GM21737 (cell line): ENCODE measurements at regions not wholly inside any gene's neighbourhood (a gene's known extent, or its start where the extent isn't known, plus 50 kb on each side); places are given as distances from the start of the nearest gene placed in this dataset.
"Not testable (repeated sequence)": the region's sequence is repeated elsewhere in the genome, so short reads cannot be mapped to it uniquely, and the experiment has no call there.

Experiments used
- ATAC-seq: cut with Tn5 transposase; IDR thresholded peaks from one replicate; pipeline ENCODE4 v1.9.1; 2021; ENCODE audit warnings: mild to moderate bottlenecking, moderate library complexity; ENCODE audit not compliant: unreplicated experiment

DNA sequence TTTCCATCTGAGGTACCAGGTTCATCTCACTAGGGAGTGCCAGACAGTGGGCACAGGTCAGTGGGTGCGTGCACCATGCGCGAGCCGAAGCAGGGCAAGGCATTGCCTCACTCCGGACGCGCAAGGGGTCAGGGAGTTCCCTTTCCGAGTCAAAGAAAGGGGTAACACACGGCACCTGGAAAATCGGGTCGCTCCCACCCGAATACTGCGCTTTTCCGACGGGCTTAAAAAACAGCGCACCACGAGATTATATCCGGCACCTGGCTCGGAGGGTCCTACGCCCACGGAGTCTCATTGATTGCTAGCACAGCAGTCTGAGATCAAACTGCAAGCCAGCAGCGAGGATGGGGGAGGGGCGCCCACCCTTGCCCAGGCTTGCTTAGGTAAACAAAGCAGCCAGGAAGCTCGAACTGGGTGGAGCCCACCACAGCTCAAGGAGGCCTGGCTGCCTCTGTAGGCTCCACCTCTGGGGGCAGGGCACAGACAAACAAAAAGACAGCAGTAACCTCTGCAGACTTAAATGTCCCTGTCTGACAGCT lies 242.5 kb downstream of the CYLC2 start:
- not testable (repeated sequence) for ATAC-seq

DNA sequence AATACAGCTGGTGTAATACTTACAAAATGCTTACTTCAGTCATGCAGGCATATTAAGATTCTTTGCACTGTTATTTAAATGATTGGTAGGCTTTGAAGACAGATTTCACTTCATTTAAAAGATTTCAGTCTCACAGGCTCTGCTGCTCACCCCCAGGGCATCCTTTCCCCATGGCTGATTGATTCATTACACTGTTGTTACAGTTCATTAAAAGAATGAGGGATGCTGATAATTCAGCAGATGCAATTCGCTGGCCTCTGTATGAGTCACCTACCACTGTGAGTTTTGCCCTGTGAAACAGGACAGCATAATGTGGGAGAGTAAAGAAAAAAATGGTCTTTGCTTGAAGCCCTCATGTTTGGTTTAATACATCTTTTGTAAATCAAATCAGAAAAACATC lies 246.9 kb downstream of the CYLC2 start:
- no peak for ATAC-seq

DNA sequence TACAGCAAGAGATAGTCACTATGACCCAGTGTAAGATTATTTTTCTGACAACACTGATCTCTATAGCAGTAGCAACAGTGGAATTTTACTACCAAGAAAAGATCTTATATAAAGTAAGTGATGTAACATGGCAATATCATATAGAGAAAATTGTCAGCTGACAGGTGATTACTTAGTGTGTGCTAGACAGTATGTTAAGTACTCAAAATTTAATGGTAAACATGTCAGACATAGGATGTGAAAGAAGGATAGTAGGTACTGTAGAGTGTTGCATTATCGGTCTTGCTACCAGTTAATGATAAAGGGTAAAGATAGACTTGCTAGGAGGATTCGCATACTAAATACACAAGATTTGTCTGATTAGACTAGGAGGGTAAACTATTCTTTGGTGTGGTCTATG lies 247.4 kb downstream of the CYLC2 start:
- ATAC-seq, result no peak

DNA sequence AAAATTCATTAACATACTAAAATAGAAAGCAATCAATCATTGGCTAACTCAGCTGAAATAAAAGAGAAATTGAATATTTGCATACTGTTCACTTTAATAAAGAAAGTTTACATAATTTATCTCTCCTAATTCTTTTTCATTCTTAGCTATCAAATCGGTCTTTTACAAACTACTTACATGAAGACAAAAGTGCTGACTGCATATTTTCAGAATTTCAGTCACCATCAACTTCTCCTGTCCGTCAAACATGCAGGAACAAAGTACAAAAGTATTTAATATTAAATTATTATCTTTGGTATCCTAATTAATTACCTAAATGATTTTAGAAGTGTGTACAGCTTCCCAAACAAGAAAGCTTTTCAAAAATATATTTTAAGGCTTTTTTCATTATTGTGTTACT lies 248.4 kb downstream of the CYLC2 start:
- no peak for ATAC-seq

DNA sequence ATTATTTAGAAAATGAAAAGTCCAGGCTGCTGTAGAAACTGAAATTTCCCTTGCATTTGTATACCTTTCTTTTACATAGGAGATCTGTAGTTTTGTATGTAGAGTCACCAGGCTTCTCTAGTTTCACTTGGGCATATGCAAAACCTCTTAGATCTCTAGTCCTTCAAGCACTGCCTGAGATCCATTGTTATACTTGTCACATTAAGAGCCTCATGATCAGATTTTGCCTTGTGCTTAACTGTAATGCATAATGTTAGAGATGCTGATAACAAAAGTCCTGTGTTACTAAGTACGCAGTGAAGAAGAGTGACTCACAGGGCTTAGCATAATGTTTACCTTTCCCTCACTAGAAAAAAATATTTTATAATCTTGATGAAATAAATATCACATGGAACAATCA lies 250.2 kb downstream of the CYLC2 start:
- no peak for ATAC-seq

DNA sequence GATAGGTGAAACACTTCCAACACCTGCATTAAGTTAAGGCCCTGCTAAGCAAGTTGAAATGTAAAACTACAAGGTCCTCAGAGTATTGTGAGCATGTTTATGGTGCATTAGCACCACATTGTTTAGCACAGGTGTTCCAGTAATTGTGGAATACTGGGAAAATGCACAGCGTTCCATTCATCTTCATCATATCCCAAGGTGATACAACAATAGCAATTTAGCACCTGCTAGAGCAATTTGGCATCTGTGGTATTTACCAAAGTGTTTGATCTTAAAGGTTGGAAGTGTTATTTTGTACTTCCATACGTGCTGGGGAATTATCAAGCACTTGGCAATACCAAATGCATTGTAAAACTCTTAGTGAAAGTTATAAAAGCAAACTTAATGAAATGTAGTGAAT lies 266.8 kb downstream of the CYLC2 start:
- no peak for ATAC-seq

DNA sequence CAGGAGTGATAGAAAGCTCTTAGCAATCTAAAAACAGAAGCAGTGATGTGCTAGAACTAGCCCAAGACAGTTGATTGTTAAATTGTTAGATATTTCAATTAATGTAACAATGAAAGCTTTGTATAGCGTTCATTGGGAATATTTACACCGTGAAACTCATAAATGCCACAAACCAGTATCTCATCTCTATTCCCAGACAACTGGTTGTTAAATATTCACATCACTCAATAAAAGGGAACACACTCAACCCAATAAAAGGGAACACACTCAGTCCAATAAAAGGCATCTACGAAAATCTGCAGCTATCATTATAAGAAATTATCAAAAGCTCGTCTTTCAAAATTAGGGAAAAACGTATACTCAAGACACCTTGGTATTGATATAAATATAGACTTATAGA lies 270.9 kb downstream of the CYLC2 start:
- no peak for ATAC-seq

DNA sequence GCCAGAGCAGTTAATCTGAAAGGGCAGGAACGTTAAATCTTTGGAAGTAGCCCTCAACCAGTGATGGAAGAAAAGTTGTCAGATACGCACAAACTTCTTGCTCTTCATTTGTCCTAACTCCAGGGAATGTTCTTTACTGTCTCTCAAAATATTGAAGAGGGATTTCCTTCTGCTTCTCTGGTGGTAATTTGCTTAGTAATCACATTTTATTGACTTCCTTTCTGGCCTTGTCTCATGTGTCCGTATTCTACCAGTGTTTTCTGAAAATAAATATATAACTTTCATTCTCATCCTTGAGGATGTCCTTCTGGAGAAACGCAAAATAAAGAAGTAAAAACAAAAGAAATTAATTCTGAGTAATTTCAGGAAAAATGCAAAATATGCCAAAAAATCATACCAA lies 282.1 kb downstream of the CYLC2 start:
- no peak for ATAC-seq

DNA sequence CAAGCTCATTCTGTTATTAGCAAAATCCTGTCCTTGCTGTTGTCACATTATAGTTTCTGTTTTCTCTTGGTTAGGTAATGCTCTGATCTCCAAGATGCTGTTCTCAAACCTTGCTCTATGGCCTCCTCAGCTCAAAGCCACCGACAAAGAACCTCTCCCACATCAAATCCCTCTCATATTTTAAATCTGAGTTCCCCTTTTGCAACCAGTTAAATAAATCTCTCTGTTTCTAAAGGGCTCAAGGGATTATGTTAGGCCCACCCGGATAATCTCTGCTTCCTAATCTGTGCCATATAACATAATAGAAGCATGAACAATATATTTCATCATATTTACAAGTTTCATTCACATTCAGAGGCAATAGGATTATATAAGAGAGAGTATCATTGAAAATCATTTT lies 286.0 kb downstream of the CYLC2 start:
- no peak for ATAC-seq

DNA sequence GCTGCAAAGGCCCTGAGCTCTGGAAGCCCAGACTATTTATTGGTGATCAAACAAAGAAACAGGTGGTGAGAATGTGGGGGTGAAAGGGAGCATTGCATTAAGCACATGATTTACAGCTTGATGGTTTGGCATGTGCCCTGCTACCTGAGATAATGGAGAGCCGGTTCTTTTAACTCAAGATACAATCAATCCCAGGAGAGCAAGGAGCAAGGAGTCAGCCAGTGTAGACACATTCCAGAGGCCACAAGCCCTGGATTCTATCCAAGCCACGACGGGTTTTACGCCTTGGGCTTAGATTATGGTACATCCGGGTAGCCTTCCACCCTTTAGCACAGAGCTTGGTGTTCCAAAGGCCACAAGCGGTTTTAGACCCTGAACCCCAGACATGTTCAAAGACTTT lies 292.2 kb downstream of the CYLC2 start:
- no peak for ATAC-seq

DNA sequence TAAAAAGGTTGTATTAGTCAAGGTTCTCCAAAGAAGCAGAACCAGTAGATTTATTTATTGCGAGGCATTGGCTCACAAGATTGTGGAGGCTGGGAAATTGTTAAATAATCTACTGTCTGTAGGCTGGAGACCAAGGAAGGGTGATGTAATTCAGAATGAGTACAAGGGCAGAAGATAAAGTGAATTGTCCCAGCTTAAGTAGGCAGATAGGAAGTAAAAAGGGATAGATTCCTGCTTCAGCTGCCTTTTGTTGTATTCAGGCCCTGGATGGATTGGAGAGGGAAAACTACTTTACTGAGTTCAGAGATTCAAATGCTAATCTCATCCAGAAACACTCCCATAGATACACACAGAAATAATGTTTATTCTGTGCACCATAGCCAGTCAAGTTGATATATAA lies 301.1 kb downstream of the CYLC2 start:
- no peak for ATAC-seq

DNA sequence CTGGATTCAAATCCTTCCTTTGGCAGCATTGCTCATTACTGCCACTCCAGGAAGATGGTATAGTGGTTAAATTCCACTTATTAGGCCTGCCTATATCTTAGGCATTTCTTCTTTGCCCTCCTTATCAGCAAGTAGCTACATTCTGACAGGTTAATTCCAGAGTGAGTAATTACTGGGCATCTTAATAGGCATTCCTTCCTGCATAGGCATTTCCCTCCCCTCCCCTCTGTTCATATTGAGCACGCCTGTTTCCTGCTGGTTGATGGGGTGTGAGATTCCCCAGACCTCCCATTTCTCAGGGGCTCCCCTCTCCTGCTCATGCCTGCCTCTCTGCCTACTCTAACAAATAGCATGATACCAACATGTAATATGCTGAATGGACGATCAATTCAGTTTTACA lies 305.9 kb downstream of the CYLC2 start:
- no peak for ATAC-seq

DNA sequence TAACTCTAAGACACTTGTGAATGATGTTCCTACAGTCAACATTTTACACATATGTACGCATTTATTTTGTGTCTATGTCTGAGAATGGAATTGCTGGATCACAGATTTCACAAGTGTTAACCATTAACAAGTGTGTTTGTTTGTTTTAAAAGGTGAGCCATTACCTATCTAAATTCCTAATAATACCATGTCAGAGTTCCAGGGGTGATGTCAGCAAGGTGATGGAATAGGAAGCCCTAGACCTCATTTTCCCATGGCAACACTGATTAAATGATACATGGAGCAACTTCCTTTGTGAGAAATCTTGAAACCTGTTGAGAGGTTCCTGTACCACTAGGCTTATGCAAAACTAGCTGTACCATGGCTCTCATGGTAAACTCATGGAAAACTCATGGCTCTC lies 309.7 kb downstream of the CYLC2 start:
- ATAC-seq, result no peak

DNA sequence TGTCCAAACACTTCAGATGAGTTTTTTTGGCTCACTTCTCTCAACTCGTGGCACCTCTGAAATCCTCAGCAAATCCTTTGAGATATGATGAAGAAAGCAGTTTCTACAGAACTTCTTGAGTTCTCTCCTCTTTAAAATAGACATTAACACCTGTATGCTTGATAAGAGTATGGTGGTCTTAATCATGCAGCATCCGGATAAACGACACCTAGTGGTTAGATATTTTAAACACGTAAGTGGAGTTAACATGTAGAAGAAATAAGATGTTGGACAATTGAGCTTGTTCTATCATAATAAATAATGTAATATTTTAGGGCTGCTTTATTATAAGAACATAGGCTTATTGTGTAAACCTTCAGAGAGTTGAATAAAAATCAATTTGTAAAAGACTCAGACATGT lies 324.8 kb downstream of the CYLC2 start:
- no peak for ATAC-seq

DNA sequence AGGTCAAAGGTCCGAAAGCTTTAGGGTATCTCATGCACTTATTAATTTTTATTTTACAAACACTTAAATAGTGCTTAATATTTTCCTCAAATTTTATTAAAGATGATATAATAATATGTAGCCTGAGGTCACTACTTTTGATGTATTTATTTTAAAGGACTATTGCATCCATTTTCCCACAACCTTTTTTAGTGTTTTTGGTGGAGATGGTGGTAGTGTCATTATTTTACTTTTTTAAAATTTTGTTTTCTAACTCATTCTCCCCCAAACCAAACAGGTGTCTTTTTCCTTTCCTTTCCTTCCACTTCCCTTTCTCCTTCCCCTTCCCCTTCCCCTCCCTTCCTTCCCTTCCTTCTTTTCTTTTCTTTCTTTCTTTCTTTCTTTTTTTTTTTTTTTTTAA lies 328.6 kb downstream of the CYLC2 start:
- ATAC-seq, result no peak

DNA sequence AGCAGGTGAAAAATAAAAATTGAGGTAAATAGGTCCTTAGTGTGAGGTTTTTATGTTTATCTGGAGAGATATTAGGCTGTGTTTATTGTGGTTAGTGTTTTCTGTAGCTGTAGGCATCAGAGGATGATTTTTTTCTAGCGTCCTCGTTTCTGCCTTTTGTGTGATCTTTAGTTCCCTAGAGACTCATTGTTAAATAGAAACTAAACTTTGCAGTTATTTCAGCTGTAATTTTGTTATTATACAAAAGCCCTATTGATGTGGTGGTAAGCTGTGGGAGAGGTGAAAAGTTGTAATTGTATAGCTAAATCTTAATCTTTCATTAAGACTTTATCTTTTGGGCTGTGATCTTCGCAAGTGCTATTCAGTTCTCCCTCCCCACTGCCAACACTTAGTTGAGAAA lies 340.3 kb downstream of the CYLC2 start:
- no peak for ATAC-seq

DNA sequence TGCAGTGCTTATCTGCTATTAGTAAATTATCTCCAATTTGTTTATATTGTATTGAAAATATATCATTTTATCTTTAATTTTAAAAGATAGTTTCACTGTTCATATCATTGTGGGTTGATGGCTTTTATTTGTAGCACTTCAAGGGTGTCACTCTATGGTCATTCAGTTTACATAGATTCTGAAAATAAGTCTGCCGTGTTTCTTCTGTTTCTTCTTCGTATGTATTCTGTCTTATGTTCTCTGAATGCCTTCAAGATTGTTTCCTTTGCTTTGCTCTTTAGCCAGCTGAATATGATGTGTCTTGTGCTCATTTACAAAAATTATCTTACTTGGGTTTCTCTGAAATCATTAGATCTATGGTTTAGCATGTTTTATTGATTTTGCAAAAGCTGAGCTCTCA lies 359.9 kb downstream of the CYLC2 start:
- no peak for ATAC-seq

DNA sequence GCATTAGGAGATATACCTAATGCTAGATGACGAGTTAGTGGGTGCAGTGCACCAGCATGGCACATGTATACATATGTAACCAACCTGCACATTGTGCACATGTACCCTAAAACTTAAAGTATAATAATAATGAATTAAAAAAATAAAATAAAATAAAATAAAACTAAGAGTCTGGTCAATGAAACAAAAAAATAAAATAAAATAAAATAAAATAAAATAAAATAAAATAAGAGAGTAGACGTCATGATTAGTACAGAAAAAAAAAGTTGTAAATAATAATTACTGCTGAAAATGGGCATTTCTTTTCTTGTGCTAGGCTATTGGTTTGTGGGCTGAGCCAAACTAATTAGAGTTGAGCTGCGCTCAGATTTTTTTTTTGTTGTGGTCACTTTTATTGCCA lies 362.8 kb downstream of the CYLC2 start:
- not testable (repeated sequence) for ATAC-seq

DNA sequence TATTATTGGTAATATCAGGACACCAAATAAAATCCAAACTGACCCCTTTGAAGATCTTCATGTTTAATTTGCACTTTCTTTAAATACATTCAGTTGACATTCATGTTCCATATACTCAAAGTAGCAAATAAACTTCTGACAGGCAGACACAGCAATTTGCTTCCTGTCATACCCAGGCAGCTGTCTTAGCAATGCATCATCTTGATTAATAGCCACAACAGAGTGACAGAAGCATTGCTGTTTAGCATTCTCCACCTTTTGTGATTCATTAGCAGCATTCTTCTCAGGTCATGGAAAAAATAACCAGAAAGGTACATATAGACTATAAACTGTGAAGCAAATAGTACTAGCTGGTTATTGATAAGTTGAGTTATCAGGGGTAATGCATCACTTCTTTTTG lies 366.8 kb downstream of the CYLC2 start:
- ATAC-seq, result no peak

DNA sequence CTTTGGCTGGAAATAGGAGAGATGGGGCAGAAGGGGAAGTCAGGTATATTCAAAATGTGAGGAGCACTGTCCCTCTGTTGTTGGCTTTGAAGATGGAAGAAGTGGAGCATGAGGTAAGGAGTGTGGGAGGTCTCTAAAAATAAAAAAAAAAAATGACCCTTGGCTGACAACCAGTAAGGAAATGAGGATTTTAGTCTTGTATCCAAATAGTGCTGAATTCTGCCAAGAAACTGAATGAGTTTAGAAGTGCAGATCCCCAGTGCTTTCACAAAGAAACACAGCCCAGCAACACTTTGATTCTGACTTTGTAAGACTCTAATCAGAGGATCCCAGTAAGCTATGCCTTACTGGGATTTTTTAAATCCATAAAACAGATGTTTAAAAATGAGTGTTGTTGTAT lies 367.9 kb downstream of the CYLC2 start:
- no peak for ATAC-seq

DNA sequence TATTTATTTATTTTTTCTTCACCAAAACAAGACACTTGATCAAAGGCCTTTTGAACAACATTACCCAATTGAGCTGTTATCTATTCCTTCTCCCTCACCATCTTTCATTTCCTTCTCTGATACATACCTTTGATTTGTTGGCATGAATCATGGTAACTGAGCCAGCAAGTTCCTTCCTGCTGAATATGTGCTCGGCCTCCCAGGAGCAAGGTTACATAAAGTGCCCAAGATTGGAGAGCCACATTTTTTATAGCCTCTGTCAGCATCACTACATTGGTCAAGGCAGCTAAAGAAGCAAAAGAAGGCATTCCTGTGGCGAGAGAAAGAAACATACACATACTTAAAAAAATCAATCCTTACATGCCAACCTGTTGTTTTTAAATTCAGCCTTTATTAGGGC lies 369.6 kb downstream of the CYLC2 start:
- no peak for ATAC-seq

DNA sequence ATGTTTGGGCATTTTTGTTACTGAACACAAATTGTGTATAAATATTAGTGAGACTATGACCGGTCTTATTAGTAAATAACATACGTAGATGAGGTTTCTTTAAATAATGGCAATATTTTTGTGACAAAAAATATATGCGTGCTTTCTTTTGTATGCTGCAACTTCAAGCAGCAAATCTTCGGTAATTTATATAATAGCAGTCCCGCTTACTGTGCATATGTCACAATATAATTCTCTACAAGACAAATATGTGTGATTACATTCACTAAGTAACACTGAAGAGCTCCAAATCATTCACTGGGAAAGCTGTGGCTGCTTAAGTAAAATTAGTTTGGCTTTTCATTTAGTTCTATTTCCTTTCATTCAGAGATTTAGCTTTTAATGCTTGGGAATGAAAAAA lies 376.0 kb downstream of the CYLC2 start:
- ATAC-seq, result no peak

DNA sequence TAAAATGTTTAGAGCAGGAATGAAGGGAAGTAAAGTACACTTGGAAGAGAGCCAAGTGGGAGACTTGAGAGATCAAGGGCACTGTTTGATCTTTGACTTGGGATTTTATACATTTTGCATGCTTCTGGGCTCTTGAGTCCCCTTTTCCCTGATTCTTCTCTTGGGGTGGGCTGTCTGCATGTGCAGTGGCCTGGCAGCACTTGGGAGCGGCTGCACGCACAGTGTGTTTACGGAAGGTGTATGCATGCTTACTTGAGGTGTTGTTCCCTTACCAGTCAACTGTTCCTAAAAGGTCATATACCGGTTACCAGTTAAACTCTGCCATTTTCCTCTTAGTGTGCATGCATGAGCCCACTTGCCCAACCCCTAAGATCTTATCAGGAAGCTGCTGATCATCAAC lies 377.7 kb downstream of the CYLC2 start:
- ATAC-seq, result no peak

DNA sequence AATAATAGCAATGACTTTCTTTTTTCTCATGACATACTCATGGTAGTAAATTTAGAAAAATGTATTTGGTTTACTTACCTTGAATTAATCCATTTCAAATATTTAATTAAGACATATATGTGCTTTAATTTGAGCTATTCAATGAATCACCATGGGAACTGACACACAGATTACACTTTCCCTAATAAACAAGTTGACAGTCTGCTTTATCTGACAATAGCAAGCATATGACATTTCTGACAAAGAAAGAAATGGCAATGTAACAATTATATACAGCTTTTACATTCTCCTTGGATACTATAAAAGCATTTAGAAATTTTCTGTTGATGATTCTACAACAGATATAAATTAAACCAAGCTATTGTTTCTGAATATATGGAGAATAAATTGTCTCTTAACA lies 382.5 kb downstream of the CYLC2 start:
- ATAC-seq, result no peak
